ENCODE measurements at regions not wholly inside any gene's neighbourhood (a gene's known extent, or its start where the extent isn't known, plus 50 kb on each side); places are given as distances from the start of the nearest gene placed in this dataset.

GRCh38 chr22:49305214-49305965 lies 522.3 kb downstream of the BRD1 start:
- no peak for DNase-seq

- no peak for DNase-seq
Measured at GRCh38 chr22:49303781-49304461, 523.8 kb downstream of the BRD1 start.

GRCh38 chr22:49303061-49303735 lies 524.5 kb downstream of the BRD1 start:
- no peak for DNase-seq

- no peak for DNase-seq
Measured at GRCh38 chr22:49302530-49302929, 525.1 kb downstream of the BRD1 start.

GRCh38 chr22:49302150-49302460 lies 525.6 kb downstream of the BRD1 start:
- DNase-seq: no peak

- no peak for DNase-seq
Measured at GRCh38 chr22:49301398-49302149, 526.1 kb downstream of the BRD1 start.

GRCh38 chr22:49300951-49301397 lies 526.7 kb downstream of the BRD1 start:
- DNase-seq: no peak

- no peak for DNase-seq
Measured at GRCh38 chr22:49300241-49300640, 527.4 kb downstream of the BRD1 start.

- DNase-seq: no peak
Measured at GRCh38 chr22:49299821-49300231, 527.8 kb downstream of the BRD1 start.

- no peak for DNase-seq
Measured at GRCh38 chr22:49298834-49299750, 528.6 kb downstream of the BRD1 start.

GRCh38 chr22:49297871-49298721 lies 529.6 kb downstream of the BRD1 start:
- DNase-seq: no peak

GRCh38 chr22:49297286-49297870 lies 530.3 kb downstream of the BRD1 start:
- DNase-seq: no peak

- no peak for DNase-seq
Measured at GRCh38 chr22:49296561-49296960, 531.1 kb downstream of the BRD1 start.

- DNase-seq: no peak
Measured at GRCh38 chr22:49295851-49296560, 531.7 kb downstream of the BRD1 start.

GRCh38 chr22:49295465-49295743 lies 532.3 kb downstream of the BRD1 start:
- DNase-seq: no peak

GRCh38 chr22:49294656-49295464 lies 532.8 kb downstream of the BRD1 start:
- no peak for DNase-seq

- DNase-seq: no peak
Measured at GRCh38 chr22:49292909-49293308, 534.8 kb downstream of the BRD1 start.

GRCh38 chr22:49291781-49292180 lies 535.9 kb downstream of the BRD1 start:
- DNase-seq: no peak

GRCh38 chr22:49291169-49291568 lies 536.5 kb downstream of the BRD1 start:
- no peak for DNase-seq

GRCh38 chr22:49290711-49291110 lies 537.0 kb downstream of the BRD1 start:
- no peak for DNase-seq
